ENCODE measurements at regions not wholly inside any gene's neighbourhood (a gene's known extent, or its start where the extent isn't known, plus 50 kb on each side); places are given as distances from the start of the nearest gene placed in this dataset.

- TF ChIP-seq CTCF (IDR thresholded peaks at IDR 0.05) (no peak), EZH2 (IDR thresholded peaks at IDR 0.05; ENCODE audit: borderline replicate concordance, insufficient read depth, low read depth, low read length, poor library complexity, severe bottlenecking) (no peak)
Observed at GRCh38 chr10:126841341-126841895, 63.8 kb upstream of the DOCK1 start.
